MCF 10A (cell line): ENCODE measurements at regions not wholly inside any gene's neighbourhood (a gene's known extent, or its start where the extent isn't known, plus 50 kb on each side); places are given as distances from the start of the nearest gene placed in this dataset.

Experiments
- BruUV-seq: library from RNA; stranded (reverse); fragments of 400-500 nt; replicated peaks from 2 replicates; lab custom pipeline; 2021; lab: Mats Ljungman, UMichigan
- CTCF ChIA-PET: fragments of 300-600 bp; sonication (Branson Sonifier 250); formaldehyde crosslinking; extraction: SDS; loops from one replicate; lab custom pipeline; 2021; ENCODE audit warnings: antibody characterized with exemption, inconsistent platforms; lab: Yijun Ruan, JAX
- POLR2A ChIA-PET: fragments of 300-600, 350-650 bp; sonication (Branson Sonifier 250); formaldehyde crosslinking; extraction: SDS; loops from one replicate; lab custom pipeline; 2020; ENCODE audit warnings: antibody characterized with exemption, inconsistent platforms; lab: Yijun Ruan, JAX
- DNase-seq: peaks from one replicate; pipeline ENCODE4 v3.0.0-alpha.2; 2018; ENCODE audit not compliant: unreplicated experiment
- H3K27ac Mint-ChIP-seq: one replicate; pipeline ENCODE4 v1.8.0; 2022; ENCODE audit warnings: mild to moderate bottlenecking, low read depth, mixed read lengths; ENCODE audit not compliant: unreplicated experiment
- H3K27me3 Mint-ChIP-seq: one replicate; pipeline ENCODE4 v1.8.0; 2022; ENCODE audit warnings: mixed read lengths; ENCODE audit not compliant: insufficient read depth, unreplicated experiment
- H3K36me3 Mint-ChIP-seq: one replicate; pipeline ENCODE4 v1.8.0; 2022; ENCODE audit warnings: mild to moderate bottlenecking, moderate library complexity, mixed read lengths; ENCODE audit not compliant: insufficient read depth, unreplicated experiment
- H3K4me1 Mint-ChIP-seq: one replicate; pipeline ENCODE4 v1.8.0; 2022; ENCODE audit warnings: mixed read lengths; ENCODE audit not compliant: insufficient read depth, unreplicated experiment
- H3K4me3 Mint-ChIP-seq: one replicate; pipeline ENCODE4 v1.8.0; 2022; ENCODE audit warnings: mild to moderate bottlenecking, moderate library complexity, mixed read lengths; ENCODE audit not compliant: unreplicated experiment
- H3K9me3 Mint-ChIP-seq: one replicate; pipeline ENCODE4 v1.8.0; 2022; ENCODE audit warnings: mixed read lengths; ENCODE audit not compliant: unreplicated experiment
- intact Hi-C: fragments of 100-400 bp; cut with micrococcal nuclease; formaldehyde crosslinking; loops from 2 replicates; pipeline ENCODE4 v1.14.1; 2022
- TF ChIP-seq, protein P1 (sequence below): fragments of 200-600 bp; IDR thresholded peaks from one replicate; pipeline ENCODE4 v1.8.0; 2022; ENCODE audit warnings: antibody characterized with exemption, mild to moderate bottlenecking; ENCODE audit not compliant: unreplicated experiment

GRCh38 chr13:63979951-63980350 is 2564.3 kb upstream of the PCDH20 start:
- intact Hi-C loops, result no loop called here
- no TSS peak for BruUV-seq
- ChIA-PET POLR2A (no interaction called here), CTCF (no interaction called here)
- Mint-ChIP-seq H3K9me3 (no peaks in the 10 kb centered on the region), H3K4me1 (no peaks in the 10 kb centered on the region), H3K36me3 (no peaks in the 10 kb centered on the region), H3K27me3 (peaks cover 38% of the 10 kb centered on the region), H3K4me3 (no peak overlapping the region), H3K27ac (no peak overlapping the region)
- DNase-seq, result no peak
- TF ChIP-seq, protein P1, sequence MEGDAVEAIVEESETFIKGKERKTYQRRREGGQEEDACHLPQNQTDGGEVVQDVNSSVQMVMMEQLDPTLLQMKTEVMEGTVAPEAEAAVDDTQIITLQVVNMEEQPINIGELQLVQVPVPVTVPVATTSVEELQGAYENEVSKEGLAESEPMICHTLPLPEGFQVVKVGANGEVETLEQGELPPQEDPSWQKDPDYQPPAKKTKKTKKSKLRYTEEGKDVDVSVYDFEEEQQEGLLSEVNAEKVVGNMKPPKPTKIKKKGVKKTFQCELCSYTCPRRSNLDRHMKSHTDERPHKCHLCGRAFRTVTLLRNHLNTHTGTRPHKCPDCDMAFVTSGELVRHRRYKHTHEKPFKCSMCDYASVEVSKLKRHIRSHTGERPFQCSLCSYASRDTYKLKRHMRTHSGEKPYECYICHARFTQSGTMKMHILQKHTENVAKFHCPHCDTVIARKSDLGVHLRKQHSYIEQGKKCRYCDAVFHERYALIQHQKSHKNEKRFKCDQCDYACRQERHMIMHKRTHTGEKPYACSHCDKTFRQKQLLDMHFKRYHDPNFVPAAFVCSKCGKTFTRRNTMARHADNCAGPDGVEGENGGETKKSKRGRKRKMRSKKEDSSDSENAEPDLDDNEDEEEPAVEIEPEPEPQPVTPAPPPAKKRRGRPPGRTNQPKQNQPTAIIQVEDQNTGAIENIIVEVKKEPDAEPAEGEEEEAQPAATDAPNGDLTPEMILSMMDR, result no peak

DNA sequence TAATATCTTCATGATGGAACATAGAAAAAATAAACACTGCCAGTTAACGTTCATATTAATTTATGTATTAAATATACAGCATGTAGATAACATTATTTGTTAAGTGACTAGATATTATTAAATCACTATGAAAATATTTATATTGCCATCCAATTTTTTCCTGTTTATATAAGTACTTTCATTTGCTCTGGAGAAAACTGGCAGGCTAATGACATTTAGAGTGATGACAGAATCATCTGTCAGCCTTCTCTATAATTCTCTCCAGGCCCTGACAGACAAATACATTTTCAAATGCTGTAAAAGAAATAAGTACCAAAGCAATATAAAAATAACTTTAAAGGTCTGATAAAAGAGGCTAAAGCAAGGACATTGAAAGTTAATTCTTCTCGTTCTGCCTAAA is 2556.7 kb upstream of the PCDH20 start:
- no peak overlapping the region for H3K4me3 Mint-ChIP-seq
- ChIA-PET CTCF (no interaction called here), POLR2A (no interaction called here)
- TF ChIP-seq, protein P1, result no peak
- no peaks in the 10 kb centered on the region for H3K9me3 Mint-ChIP-seq
- no peaks in the 10 kb centered on the region for H3K4me1 Mint-ChIP-seq
- no peak overlapping the region for H3K27ac Mint-ChIP-seq
- no peak for DNase-seq
- BruUV-seq, result no TSS peak
- intact Hi-C loops, result no loop called here
- H3K36me3 Mint-ChIP-seq, result no peaks in the 10 kb centered on the region
- peaks cover 44% of the 10 kb centered on the region for H3K27me3 Mint-ChIP-seq

DNA sequence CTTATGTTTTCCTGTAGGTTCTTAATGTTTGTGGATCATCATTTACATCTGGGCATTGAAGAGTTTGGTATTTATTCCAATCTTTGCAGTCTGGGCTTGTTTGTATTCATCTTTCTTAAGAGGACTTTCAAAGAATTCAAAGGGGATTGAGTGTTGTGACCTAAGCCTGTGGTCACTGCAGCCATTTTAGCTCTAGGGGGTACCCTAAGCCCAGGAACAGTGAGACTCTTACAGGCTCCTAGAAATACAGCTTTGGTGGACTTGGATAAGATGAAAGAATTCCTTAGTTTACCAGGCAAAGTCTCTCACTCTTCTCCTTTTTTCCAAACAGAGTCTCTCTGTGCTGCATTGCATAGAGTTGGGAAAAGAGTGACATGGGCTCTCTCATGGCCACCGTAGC is 2539.0 kb upstream of the PCDH20 start:
- H3K27ac Mint-ChIP-seq, result no peak overlapping the region
- H3K9me3 Mint-ChIP-seq, result peaks cover 14% of the 10 kb centered on the region
- POLR2A ChIA-PET, result interaction anchor here (0.5 kb wide), 1 partner anchor 1680 kb away, joined by 3 read pairs; no protein-coding TSS in a partner anchor
- H3K4me3 Mint-ChIP-seq, result no peak overlapping the region
- intact Hi-C loops, result no loop called here
- no TSS peak for BruUV-seq
- H3K27me3 Mint-ChIP-seq, result peaks cover 11% of the 10 kb centered on the region
- DNase-seq, result no peak
- H3K36me3 Mint-ChIP-seq, result no peaks in the 10 kb centered on the region
- TF ChIP-seq, protein P1, result no peak
- CTCF ChIA-PET, result no interaction called here
- no peaks in the 10 kb centered on the region for H3K4me1 Mint-ChIP-seq

DNA sequence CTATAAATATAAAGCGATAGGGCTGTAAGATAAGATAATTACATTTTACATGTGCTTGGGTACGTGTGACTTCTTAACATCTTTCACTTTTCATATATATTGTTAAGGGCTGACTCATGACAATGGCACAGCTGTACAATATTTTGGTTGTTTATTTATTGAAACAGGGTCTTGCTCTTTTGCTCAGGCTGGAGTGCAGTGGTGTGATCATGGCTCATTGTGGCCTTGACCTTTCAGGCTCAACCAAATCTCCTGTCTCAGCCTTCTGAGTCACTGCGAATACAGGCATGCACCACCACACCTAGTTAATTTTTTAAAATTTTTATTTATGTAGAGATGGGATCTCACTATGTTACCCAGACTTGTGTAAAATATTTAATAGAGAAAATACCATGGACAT is 2532.4 kb upstream of the PCDH20 start:
- TF ChIP-seq, protein P1, result no peak
- ChIA-PET POLR2A (no interaction called here), CTCF (no interaction called here)
- no peaks in the 10 kb centered on the region for H3K4me1 Mint-ChIP-seq
- BruUV-seq, result no TSS peak
- no peak overlapping the region for H3K4me3 Mint-ChIP-seq
- H3K9me3 Mint-ChIP-seq, result no peaks in the 10 kb centered on the region
- DNase-seq, result no peak
- intact Hi-C loops, result no loop called here
- H3K27me3 Mint-ChIP-seq, result peaks cover 2% of the 10 kb centered on the region
- H3K36me3 Mint-ChIP-seq, result no peaks in the 10 kb centered on the region
- H3K27ac Mint-ChIP-seq, result no peak overlapping the region
